GM20000 (cell line): ENCODE measurements at regions not wholly inside any gene's neighbourhood (a gene's known extent, or its start where the extent isn't known, plus 50 kb on each side); places are given as distances from the start of the nearest gene placed in this dataset.
"Not testable (repeated sequence)": the region's sequence is repeated elsewhere in the genome, so short reads cannot be mapped to it uniquely, and the experiment has no call there.

Source experiments
- DNase-seq: peaks from one replicate; pipeline ENCODE4 v3.0.0; 2012; ENCODE audit warnings: low spot score
- CTCF ChIP-seq: IDR thresholded peaks from 2 replicates; pipeline ENCODE4 v1.5.1; 2012; ENCODE audit warnings: mild to moderate bottlenecking, control low read depth; ENCODE audit errors: extremely low read depth, missing control alignments

- TF ChIP-seq CTCF = no peak
- DNase-seq = no peak
These were observed 153.6 kb upstream of the ZNF804A start for GRCh38 chr2:184444623-184445223.

DNA sequence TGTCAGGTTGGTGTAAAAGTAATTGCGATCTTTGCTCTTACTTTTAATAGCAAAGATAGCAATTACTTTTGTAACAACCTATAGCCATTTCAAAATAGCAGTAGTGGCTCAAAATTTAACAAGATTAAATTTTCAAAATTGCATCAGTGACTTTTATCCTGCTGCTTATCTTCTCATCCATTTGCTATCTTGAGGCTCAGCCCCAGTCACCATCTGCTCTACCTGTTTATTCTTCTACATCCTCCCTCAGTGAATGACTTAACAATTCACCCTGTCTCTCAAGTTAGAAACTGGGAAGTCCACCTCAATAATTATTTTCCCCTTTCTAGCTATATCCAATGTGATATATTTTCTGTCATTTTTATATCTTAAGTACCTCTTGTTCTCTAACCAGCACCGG, 148.6 kb upstream of the ZNF804A start:
- TF ChIP-seq CTCF = no peak
- DNase-seq = no peak

DNA sequence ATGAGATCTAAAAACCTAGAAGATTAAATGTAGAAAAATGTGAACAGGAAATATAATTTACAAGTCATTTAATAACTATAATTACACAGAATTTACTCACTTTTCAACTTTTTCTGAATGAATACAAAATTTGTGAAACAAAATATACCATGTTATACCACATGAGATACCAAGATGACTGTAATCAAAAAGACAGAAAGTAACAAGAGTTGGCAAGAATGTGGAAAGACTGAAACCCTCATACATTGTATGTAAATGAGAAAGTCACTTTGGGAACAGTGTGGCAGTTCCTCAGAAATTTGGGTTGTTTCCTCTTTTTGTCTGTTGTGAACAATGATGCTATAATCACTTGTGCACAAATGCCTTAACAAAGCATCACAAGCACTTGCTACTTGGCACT, 145.4 kb upstream of the ZNF804A start:
- DNase-seq = no peak
- TF ChIP-seq CTCF = no peak

DNA sequence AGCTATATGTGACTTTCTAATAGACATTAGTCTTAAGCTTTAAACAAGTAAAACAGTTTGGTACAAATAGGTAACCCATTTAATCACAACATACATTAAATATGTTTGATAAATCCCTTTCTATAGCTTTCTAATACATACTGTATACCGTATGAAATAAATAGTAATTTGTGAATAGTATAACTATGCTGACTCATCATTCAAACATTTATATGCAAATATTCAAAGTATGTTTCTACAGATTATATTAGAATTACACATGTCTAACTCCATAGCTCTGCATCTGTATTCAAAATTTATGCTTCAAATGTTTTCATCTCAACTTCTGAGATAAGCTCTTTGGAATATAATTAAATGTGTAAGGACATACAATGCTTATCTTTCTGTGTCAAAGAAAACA, 142.7 kb upstream of the ZNF804A start:
- TF ChIP-seq CTCF = no peak
- no peak for DNase-seq

DNA sequence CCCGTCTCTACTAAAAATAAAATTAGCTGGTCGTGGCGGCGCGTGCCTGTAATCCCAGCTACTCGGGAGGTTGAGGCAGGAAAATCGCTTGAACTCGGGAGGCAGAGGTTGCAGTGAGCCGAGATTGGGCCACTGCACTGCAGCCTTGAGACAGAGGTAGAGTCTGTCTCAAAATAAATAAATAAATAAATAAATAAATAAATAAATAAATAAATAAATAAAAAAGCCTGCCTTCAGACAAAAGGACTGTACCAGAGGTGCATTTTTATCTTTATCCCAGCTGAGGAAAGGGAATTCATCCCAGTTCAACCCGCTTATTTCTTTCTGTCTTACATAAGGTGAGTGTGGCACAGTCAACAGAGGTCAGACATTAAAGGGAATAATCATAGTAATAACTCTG, 141.6 kb upstream of the ZNF804A start:
- not testable (repeated sequence) for DNase-seq

DNA sequence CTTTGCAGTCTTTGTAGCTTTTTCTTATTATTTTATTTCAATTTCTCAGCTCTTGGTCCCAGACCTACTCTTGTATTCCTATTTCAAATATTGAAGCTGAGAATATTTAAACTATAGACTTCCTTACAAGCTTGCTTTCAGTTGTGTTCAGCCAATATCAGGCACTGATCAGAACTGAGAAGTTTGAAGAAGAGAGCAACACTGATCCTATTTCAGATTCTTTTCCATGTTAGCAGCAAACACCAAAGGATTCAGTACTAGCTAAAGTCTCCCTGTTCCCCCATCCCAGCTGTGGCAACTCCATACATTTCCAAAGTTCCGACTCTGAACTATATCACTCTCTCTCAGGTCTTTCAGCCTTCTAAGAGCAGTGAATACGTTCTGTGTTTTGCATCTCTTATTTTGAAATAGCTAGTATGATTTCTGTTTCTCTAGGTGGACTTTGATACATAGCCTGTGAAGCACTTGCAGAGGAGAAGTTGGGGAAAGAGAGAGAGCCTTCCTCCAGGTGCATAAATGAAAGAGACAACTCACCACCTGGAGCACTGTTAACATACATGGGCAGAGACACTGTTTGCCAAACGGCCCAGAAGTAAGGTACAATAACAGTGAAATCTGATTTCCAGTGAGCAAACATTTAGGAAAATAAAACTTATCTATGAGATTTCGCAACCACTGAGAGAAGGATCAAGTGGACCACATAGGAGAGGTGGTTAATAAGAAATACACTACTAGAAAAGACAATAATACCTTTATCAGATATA, 135.0 kb upstream of the ZNF804A start:
- TF ChIP-seq CTCF = no peak
- no peak for DNase-seq

GRCh38 chr2:184463866-184464248, 134.5 kb upstream of the ZNF804A start:
- DNase-seq = no peak

More at GRCh38 chr2:184463866-184464248, 134.5 kb upstream of the ZNF804A start:
- TF ChIP-seq CTCF = no peak
